Panc1 (cell line): ENCODE measurements at regions not wholly inside any gene's neighbourhood (a gene's known extent, or its start where the extent isn't known, plus 50 kb on each side); places are given as distances from the start of the nearest gene placed in this dataset.

Source experiments
- ATAC-seq: fragments of 200-7000 bp; cut with Tn5 transposase; 2 replicates; pipeline ENCODE4 v1.9.1; 2020; ENCODE audit warnings: mild to moderate bottlenecking, moderate library complexity
- BruUV-seq: library from RNA; stranded (reverse); fragments of 400-500 nt; replicated peaks from 2 replicates; lab custom pipeline; 2021; lab: Mats Ljungman, UMichigan
- CTCF ChIA-PET: fragments of 300-600 bp; sonication (Branson Sonifier 250); formaldehyde crosslinking; loops from one replicate; lab custom pipeline; 2022; ENCODE audit warnings: antibody characterized with exemption; lab: Charles Lee
- POLR2A ChIA-PET: fragments of 300-600 bp; sonication (Branson Sonifier 250); formaldehyde crosslinking; loops from one replicate; lab custom pipeline; 2022; ENCODE audit warnings: antibody characterized with exemption; lab: Charles Lee
- DNase-seq: peaks from one replicate; pipeline ENCODE4 v3.0.0-alpha.2; 2010; ENCODE audit warnings: low read depth, low spot score
- H3K27ac ChIP-seq: 2 replicates; pipeline ENCODE4 v1.5.1; 2011; ENCODE audit warnings: mild to moderate bottlenecking, low read length, inconsistent platforms
- H3K27me3 ChIP-seq: fragments of 200-500 bp; sonication (Bioruptor generic); 2 replicates; pipeline ENCODE4 v1.6.0; 2014; ENCODE audit warnings: low read length, inconsistent platforms; ENCODE audit not compliant: control insufficient read depth, insufficient read depth
- H3K36me3 ChIP-seq: fragments of 200-500 bp; sonication (Bioruptor generic); 2 replicates; pipeline ENCODE4 v1.5.1; 2014; ENCODE audit warnings: inconsistent platforms, mild to moderate bottlenecking, low read length, moderate library complexity; ENCODE audit not compliant: control insufficient read depth, insufficient read depth
- H3K4me1 ChIP-seq: 2 replicates; pipeline ENCODE4 v1.5.1; 2011; ENCODE audit warnings: inconsistent platforms, mild to moderate bottlenecking, low read length, moderate library complexity; ENCODE audit not compliant: control insufficient read depth, insufficient read depth
- H3K4me3 ChIP-seq, 2 experiments: 2 replicates each; pipeline ENCODE4 v1.5.1; 2011 to 2012; ENCODE audit warnings: low read depth in 2 of 2, low read length in 2 of 2, mild to moderate bottlenecking in 2 of 2, inconsistent platforms in 1 of 2, moderate library complexity in 1 of 2
- H3K9me3 ChIP-seq: fragments of 200-500 bp; sonication (Bioruptor generic); 2 replicates; pipeline ENCODE4 v1.5.1; 2014; ENCODE audit warnings: low read depth, mild to moderate bottlenecking, inconsistent platforms, low read length, moderate library complexity; ENCODE audit not compliant: control insufficient read depth, insufficient read depth
- POLR2AphosphoS5 ChIP-seq: IDR thresholded peaks from 2 replicates; pipeline ENCODE4 v1.6.1; 2012; ENCODE audit warnings: mild to moderate bottlenecking, low read depth, low read length, moderate library complexity
- REST ChIP-seq, 2 experiments: IDR thresholded peaks; 2 replicates each; pipeline ENCODE4 v1.6.1; 2011 to 2012; ENCODE audit warnings: low read depth in 2 of 2, control low read depth in 1 of 2, low read length in 1 of 2, mild to moderate bottlenecking in 1 of 2, moderate library complexity in 1 of 2; ENCODE audit not compliant: insufficient read depth in 1 of 2
- SIN3A ChIP-seq: IDR thresholded peaks from 2 replicates; pipeline ENCODE4 v1.6.1; 2012; ENCODE audit warnings: low read depth, mild to moderate bottlenecking, low read length, moderate library complexity, borderline replicate concordance; ENCODE audit not compliant: insufficient read depth
- TCF7L2 ChIP-seq: IDR thresholded peaks from 2 replicates; pipeline ENCODE4 v1.6.1; 2011; ENCODE audit warnings: mild to moderate bottlenecking, low read depth, low read length, inconsistent platforms
- in situ Hi-C: cut with HindIII; loops from 2 replicates; pipeline ENCODE4 v1.10.0; 2016; ENCODE audit warnings: low sequenced_read_pairs, low pct_unique_long_range_greater_than_20kb
- intact Hi-C: fragments of 100-400 bp; cut with micrococcal nuclease; formaldehyde crosslinking; loops from one replicate; pipeline ENCODE4 v1.10.0; 2022; ENCODE audit not compliant: unreplicated experiment
- TF ChIP-seq, protein P1 (sequence below): fragments of 450-650 bp; IDR thresholded peaks from 2 replicates; pipeline ENCODE4 v1.5.1; 2017; ENCODE audit warnings: mild to moderate bottlenecking

- Histone ChIP-seq H3K27me3 (no peaks in the 10 kb centered on the region), H3K36me3 (no peaks in the 10 kb centered on the region), H3K4me3 (no peak overlapping the region), H3K27ac (no peak overlapping the region), H3K9me3 (no peaks in the 10 kb centered on the region), H3K4me1 (no peaks in the 10 kb centered on the region)
- in situ Hi-C loops (no loop called here), intact Hi-C loops (no loop called here)
- DNase-seq (no peak), ATAC-seq (no peak)
- ChIA-PET POLR2A (no interaction called here), CTCF (no interaction called here)
- no peak for TF ChIP-seq SIN3A
- no peak for TF ChIP-seq TCF7L2
- no peak for TF ChIP-seq REST (IDR thresholded peaks at IDR 0.05; ENCODE audit: insufficient read depth in 1 of 2, low read depth in 2 of 2, low read length in 1 of 2)
- no peak for TF ChIP-seq POLR2AphosphoS5
- TF ChIP-seq, protein P1, sequence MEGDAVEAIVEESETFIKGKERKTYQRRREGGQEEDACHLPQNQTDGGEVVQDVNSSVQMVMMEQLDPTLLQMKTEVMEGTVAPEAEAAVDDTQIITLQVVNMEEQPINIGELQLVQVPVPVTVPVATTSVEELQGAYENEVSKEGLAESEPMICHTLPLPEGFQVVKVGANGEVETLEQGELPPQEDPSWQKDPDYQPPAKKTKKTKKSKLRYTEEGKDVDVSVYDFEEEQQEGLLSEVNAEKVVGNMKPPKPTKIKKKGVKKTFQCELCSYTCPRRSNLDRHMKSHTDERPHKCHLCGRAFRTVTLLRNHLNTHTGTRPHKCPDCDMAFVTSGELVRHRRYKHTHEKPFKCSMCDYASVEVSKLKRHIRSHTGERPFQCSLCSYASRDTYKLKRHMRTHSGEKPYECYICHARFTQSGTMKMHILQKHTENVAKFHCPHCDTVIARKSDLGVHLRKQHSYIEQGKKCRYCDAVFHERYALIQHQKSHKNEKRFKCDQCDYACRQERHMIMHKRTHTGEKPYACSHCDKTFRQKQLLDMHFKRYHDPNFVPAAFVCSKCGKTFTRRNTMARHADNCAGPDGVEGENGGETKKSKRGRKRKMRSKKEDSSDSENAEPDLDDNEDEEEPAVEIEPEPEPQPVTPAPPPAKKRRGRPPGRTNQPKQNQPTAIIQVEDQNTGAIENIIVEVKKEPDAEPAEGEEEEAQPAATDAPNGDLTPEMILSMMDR, result no peak
- BruUV-seq, result no TSS peak
These were observed 482.9 kb upstream of the TEX13C start for GRCh38 chrX:124836786-124837185.

DNA sequence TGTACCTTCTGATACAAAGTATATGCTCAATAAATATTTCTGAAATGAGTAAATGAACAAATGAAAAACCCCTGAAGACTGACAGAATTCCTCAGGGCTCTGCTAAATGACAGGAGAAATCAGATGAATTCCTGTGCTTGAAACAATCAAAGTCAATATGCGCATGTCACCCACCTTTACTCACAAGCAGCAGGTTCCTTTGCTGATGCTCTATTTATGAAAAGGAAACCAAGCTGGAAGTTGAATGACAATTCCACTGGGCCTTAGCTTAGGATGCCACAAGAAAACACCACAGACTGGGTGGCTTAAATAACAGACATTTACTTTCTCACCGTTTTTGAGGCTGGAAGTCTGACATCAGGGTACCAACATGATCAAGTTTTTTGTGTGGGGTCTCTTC, 477.5 kb upstream of the TEX13C start:
- Histone ChIP-seq H3K27me3 (no peaks in the 10 kb centered on the region), H3K27ac (no peak overlapping the region), H3K4me1 (no peaks in the 10 kb centered on the region), H3K36me3 (no peaks in the 10 kb centered on the region), H3K9me3 (no peaks in the 10 kb centered on the region), H3K4me3 (no peak overlapping the region)
- in situ Hi-C loops (no loop called here), intact Hi-C loops (no loop called here)
- DNase-seq, result no peak
- ChIA-PET CTCF (no interaction called here), POLR2A (no interaction called here)
- ATAC-seq, result no peak
- no TSS peak for BruUV-seq
- TF ChIP-seq SIN3A (no peak), REST (IDR thresholded peaks at IDR 0.05; ENCODE audit: insufficient read depth in 1 of 2, low read depth in 2 of 2, low read length in 1 of 2) (no peak), POLR2AphosphoS5 (no peak), TCF7L2 (no peak)
- TF ChIP-seq, protein P1, result no peak
